CD4-positive, CD25-positive, alpha-beta regulatory T cell (primary cell): ENCODE measurements at regions not wholly inside any gene's neighbourhood (a gene's known extent, or its start where the extent isn't known, plus 50 kb on each side); places are given as distances from the start of the nearest gene placed in this dataset.

ENCODE experiments used
- ATAC-seq, 2 donors: fragments of 150-1000 bp; cut with Tn5 transposase; one replicate each; pipeline ENCODE4 v1.10.0; 2021; ENCODE audit warnings: low read depth in 2 of 2, moderate number of reproducible peaks in 2 of 2, moderate library complexity in 1 of 2
- DNase-seq, 3 donors: peaks; one replicate each; pipeline versions ENCODE4 v3.0.0 to v3.0.0-alpha.2; 2012 to 2022; ENCODE audit warnings: mixed read lengths in 1 of 3
- H3K27ac ChIP-seq: one replicate; pipeline ENCODE4 v1.7.0; 2013; ENCODE audit warnings: mild to moderate bottlenecking, low read length; ENCODE audit not compliant: insufficient read depth, poor library complexity, severe bottlenecking
- H3K27me3 ChIP-seq: one replicate; pipeline ENCODE4 v1.7.0; 2013; ENCODE audit warnings: low read length; ENCODE audit not compliant: control insufficient read depth, insufficient read depth
- H3K36me3 ChIP-seq: one replicate; pipeline ENCODE4 v1.7.0; 2013; ENCODE audit warnings: mild to moderate bottlenecking, low read length, moderate library complexity; ENCODE audit not compliant: control insufficient read depth, insufficient read depth
- H3K4me1 ChIP-seq: 2 replicates; pipeline ENCODE4 v1.7.0; 2013; ENCODE audit warnings: mild to moderate bottlenecking, low read length; ENCODE audit not compliant: insufficient read depth, control insufficient read depth, poor library complexity, severe bottlenecking
- H3K4me3 ChIP-seq: one replicate; pipeline ENCODE4 v1.7.0; 2013; ENCODE audit warnings: low read depth, mild to moderate bottlenecking, low read length, moderate library complexity
- H3K9me3 ChIP-seq, 2 experiments: 1 replicate in 1 of 2; 2 replicates in 1 of 2; pipeline ENCODE4 v1.7.0; 2013; ENCODE audit warnings: low read length in 2 of 2, mild to moderate bottlenecking in 1 of 2, moderate library complexity in 1 of 2; ENCODE audit not compliant: control insufficient read depth in 2 of 2
- H3K27ac Mint-ChIP-seq, 3 donors: one replicate each; pipeline ENCODE4 v1.8.0; 2020 to 2022; ENCODE audit warnings: mild to moderate bottlenecking in 3 of 3, mixed read lengths in 3 of 3, moderate library complexity in 2 of 3
- H3K27me3 Mint-ChIP-seq: one replicate; pipeline ENCODE4 v1.8.0; 2022; ENCODE audit warnings: mild to moderate bottlenecking, mixed read lengths
- H3K36me3 Mint-ChIP-seq: one replicate; pipeline ENCODE4 v1.8.0; 2020; ENCODE audit warnings: mixed read lengths
- H3K4me1 Mint-ChIP-seq, 4 donors: one replicate each; pipeline ENCODE4 v1.8.0; 2020 to 2022; ENCODE audit warnings: mixed read lengths in 4 of 4, mild to moderate bottlenecking in 1 of 4
- H3K4me3 Mint-ChIP-seq, 4 donors: one replicate each; pipeline ENCODE4 v1.8.0; 2020 to 2022; ENCODE audit warnings: mild to moderate bottlenecking in 4 of 4, mixed read lengths in 4 of 4, moderate library complexity in 3 of 4
- H3K9me3 Mint-ChIP-seq, 7 donors: one replicate each; pipeline ENCODE4 v1.8.0; 2020 to 2022; ENCODE audit warnings: mixed read lengths in 7 of 7, mild to moderate bottlenecking in 3 of 7, moderate library complexity in 2 of 7

DNA sequence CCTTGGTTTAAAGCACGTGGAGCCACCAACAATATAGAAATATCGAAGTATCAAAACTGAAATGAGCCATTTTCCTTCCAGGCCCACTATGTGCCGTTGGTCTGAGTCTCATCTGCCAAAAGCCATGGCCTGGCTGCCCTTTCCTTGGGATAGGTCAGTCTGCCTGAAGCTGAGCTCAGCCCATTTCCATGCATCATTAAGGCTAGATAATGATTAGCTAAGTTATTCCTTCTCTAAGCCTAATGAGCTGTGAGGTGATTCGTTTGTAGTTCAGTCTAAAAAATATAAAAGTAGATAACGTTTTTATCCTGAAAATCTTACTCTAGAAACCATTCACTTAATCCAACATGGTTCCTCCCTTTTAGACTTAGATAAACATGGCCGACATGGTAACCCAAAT, 936.2 kb upstream of the LCORL start:
- Histone ChIP-seq H3K27ac (no peak overlapping the region), H3K27me3 (no peaks in the 10 kb centered on the region), H3K4me1 (no peaks in the 10 kb centered on the region), H3K4me3 (no peak overlapping the region), H3K36me3 (no peaks in the 10 kb centered on the region), H3K9me3 (no peaks in the 10 kb centered on the region)
- Mint-ChIP-seq H3K9me3 (peaks cover 2 to 36% (median 6%) of the 10 kb centered on the region in 7 donors), H3K27ac (no peak overlapping the region), H3K4me3 (no peak overlapping the region), H3K4me1 (no peaks in the 10 kb centered on the region), H3K36me3 (no peaks in the 10 kb centered on the region), H3K27me3 (no peaks in the 10 kb centered on the region)
- ATAC-seq (no peak), DNase-seq (no peak)

DNA sequence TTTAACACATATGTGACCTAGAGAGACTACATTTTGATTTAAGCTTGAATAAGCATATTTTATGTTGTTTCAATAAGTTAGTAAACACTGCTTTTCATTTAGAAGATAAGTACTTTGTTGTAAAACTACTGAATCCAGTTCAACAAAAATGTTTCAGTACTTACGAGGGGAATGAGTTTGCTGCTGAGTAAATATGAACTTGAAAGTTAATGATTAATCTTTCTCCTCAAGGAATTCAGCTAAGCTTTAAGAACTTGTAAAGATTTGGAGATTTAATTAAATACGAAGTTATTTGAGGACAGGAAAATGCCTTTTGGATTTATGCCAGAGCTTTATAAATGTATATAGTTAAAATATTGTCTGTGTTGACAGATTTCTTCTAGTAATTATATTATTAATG, 933.0 kb upstream of the LCORL start:
- DNase-seq, result no peak
- Mint-ChIP-seq H3K27me3 (no peaks in the 10 kb centered on the region), H3K9me3 (peaks cover 0 to 29% (median 5%) of the 10 kb centered on the region in 7 donors), H3K36me3 (no peaks in the 10 kb centered on the region), H3K4me1 (no peaks in the 10 kb centered on the region), H3K4me3 (no peak overlapping the region), H3K27ac (no peak overlapping the region)
- no peak for ATAC-seq
- no peak overlapping the region for H3K27ac ChIP-seq
- no peaks in the 10 kb centered on the region for H3K36me3 ChIP-seq
- H3K9me3 ChIP-seq, result no peaks in the 10 kb centered on the region
- no peaks in the 10 kb centered on the region for H3K4me1 ChIP-seq
- H3K4me3 ChIP-seq, result no peak overlapping the region
- no peaks in the 10 kb centered on the region for H3K27me3 ChIP-seq

DNA sequence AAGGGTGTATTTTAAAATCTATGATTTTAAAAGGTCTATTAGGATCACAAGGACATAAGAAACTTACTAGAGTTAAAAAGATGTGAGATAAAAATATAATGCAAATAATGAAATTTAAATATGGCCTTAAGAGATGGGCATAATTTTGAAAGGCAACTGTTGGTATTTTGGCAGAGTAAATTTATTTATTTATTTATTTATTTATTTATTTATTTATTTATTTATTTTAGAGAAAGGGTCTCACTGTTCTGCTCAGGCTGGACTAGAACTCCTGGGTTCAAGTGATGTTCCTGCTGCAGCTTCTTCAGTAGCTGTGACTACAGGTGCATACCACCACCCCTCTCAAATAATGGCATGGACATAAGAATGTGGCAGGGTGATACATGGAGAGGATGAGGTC, 932.1 kb upstream of the LCORL start:
- Histone ChIP-seq H3K4me1 (no peaks in the 10 kb centered on the region), H3K27ac (no peak overlapping the region), H3K36me3 (no peaks in the 10 kb centered on the region), H3K9me3 (no peaks in the 10 kb centered on the region), H3K4me3 (no peak overlapping the region), H3K27me3 (no peaks in the 10 kb centered on the region)
- no peak for ATAC-seq
- no peaks in the 10 kb centered on the region for H3K4me1 Mint-ChIP-seq
- DNase-seq, result no peak
- H3K27me3 Mint-ChIP-seq, result no peaks in the 10 kb centered on the region
- no peak overlapping the region for H3K27ac Mint-ChIP-seq
- no peak overlapping the region for H3K4me3 Mint-ChIP-seq
- H3K36me3 Mint-ChIP-seq, result no peaks in the 10 kb centered on the region
- H3K9me3 Mint-ChIP-seq, result peaks cover 0 to 23% (median 3%) of the 10 kb centered on the region in 7 donors

DNA sequence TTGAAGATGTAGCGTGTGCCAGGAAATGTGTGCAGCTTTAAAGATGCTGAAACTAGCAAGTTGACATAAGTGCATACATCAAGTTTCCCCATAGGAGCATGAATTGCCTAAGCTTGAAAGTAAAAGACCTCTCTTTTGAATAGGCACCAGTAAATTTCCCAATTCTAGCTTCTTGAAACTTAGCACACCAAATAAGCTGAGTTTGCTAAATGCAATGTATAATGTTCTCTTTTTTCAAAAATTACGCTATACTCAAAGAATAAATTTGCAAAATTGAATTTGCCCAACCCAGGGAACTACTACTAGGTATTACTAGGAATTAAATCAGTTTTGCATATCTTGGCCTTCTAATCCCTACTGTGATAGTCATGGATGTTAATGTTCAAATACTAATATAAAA, 923.9 kb upstream of the LCORL start:
- no peak for ATAC-seq

DNA sequence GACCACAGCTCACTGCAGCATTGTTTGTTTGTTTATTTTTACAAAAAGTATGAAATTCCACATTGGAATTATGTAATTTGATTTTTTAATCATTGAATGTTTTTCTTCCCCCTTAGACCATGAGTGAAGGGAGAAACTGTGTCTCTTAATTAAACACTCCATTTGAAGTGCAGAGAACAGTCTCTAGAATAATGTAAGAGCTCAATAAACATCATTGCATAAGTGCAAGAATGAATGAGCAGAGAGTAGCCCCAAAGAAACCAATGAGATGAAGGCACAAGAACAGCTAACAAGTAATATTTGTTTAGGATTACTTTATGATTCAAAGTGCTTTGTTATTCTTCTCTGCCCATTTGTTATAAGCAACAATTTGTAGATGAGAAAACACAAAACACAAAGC, 921.3 kb upstream of the LCORL start:
- ATAC-seq, result no peak
- Mint-ChIP-seq H3K36me3 (no peaks in the 10 kb centered on the region), H3K27me3 (no peaks in the 10 kb centered on the region), H3K27ac (no peak overlapping the region), H3K4me1 (no peaks in the 10 kb centered on the region), H3K9me3 (peaks cover 0 to 24% (median 9%) of the 10 kb centered on the region in 7 donors), H3K4me3 (no peak overlapping the region)
- H3K27ac ChIP-seq, result no peak overlapping the region
- no peaks in the 10 kb centered on the region for H3K27me3 ChIP-seq
- no peaks in the 10 kb centered on the region for H3K9me3 ChIP-seq
- no peak overlapping the region for H3K4me3 ChIP-seq
- no peaks in the 10 kb centered on the region for H3K36me3 ChIP-seq
- no peak for DNase-seq
- no peaks in the 10 kb centered on the region for H3K4me1 ChIP-seq

More for the DNA sequence above, 923.9 kb upstream of the LCORL start:
- DNase-seq, result no peak
- Histone ChIP-seq H3K27ac (no peak overlapping the region), H3K4me3 (no peak overlapping the region), H3K36me3 (no peaks in the 10 kb centered on the region), H3K27me3 (no peaks in the 10 kb centered on the region), H3K9me3 (no peaks in the 10 kb centered on the region), H3K4me1 (no peaks in the 10 kb centered on the region)
- Mint-ChIP-seq H3K9me3 (peaks cover 2 to 18% (median 7%) of the 10 kb centered on the region in 7 donors), H3K27me3 (no peaks in the 10 kb centered on the region), H3K4me1 (no peaks in the 10 kb centered on the region), H3K4me3 (no peak overlapping the region), H3K27ac (no peak overlapping the region), H3K36me3 (no peaks in the 10 kb centered on the region)

DNA sequence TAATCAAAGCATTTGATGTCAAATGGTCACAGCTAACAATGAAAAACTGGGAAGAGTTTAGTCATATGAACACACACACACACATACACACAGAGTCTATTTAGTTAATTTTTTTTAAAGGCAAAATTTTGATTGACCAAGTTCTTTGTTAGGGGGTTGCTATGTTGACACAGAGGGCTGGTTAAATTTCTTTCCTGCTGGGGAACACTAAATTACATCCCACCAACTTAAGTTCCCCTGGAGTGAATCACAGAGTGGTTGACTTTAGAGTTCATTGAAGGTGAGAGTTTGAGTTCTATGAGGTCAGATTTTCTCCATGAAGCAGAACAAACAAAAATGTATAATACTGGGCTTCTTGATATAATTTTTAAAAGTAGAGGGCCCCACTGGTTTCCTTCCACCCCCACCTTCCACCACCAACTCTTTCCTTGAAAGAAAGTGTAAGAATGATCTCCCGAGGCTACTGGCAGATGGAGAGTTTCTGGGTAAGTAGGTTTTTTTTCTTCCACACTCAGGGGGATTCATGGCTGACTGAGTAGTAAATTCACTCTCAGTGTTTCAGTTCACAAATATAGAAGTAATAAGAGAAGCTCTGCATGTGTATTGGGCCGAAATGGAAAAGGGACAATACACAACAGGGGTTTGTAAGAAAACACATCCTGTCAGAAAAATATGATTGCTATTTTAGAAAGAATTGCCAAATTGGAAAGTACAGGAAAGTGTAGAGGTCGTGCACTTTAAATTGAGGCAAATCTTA, 917.0 kb upstream of the LCORL start:
- H3K27me3 Mint-ChIP-seq, result no peaks in the 10 kb centered on the region
- ATAC-seq (no peak), DNase-seq (no peak)
- Histone ChIP-seq H3K4me3 (no peak overlapping the region), H3K27ac (no peak overlapping the region), H3K36me3 (no peaks in the 10 kb centered on the region), H3K9me3 (no peaks in the 10 kb centered on the region), H3K27me3 (no peaks in the 10 kb centered on the region), H3K4me1 (no peaks in the 10 kb centered on the region)
- H3K36me3 Mint-ChIP-seq, result no peaks in the 10 kb centered on the region
- no peak overlapping the region for H3K4me3 Mint-ChIP-seq
- H3K27ac Mint-ChIP-seq, result no peak overlapping the region
- no peaks in the 10 kb centered on the region for H3K4me1 Mint-ChIP-seq
- H3K9me3 Mint-ChIP-seq, result peaks cover 5 to 33% (median 10%) of the 10 kb centered on the region in 7 donors

DNA sequence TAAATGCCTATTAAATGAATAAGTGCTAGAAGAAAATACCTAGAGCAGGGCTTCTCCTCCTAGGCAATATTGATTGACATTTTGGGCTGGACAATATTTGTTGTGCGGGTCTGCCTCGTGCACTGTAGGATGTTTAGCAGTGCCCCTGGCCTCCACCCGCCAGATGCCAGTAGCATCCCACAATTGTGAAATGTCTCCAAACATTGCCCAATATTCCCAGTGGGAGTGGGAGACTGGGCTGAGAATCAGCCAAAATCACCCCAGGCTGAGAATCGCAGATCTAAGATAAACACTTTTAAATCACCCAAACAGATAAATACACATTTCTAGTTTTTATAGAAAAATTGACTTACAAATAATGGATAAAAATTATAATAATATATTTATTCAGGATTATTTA, 916.2 kb upstream of the LCORL start:
- no peak overlapping the region for H3K4me3 ChIP-seq
- no peaks in the 10 kb centered on the region for H3K4me1 ChIP-seq
- Mint-ChIP-seq H3K9me3 (peaks cover 4 to 35% (median 10%) of the 10 kb centered on the region in 7 donors), H3K4me3 (no peak overlapping the region), H3K4me1 (no peaks in the 10 kb centered on the region), H3K36me3 (no peaks in the 10 kb centered on the region), H3K27me3 (no peaks in the 10 kb centered on the region), H3K27ac (no peak overlapping the region)
- ATAC-seq (no peak), DNase-seq (no peak)
- H3K27me3 ChIP-seq, result no peaks in the 10 kb centered on the region
- no peak overlapping the region for H3K27ac ChIP-seq
- no peaks in the 10 kb centered on the region for H3K9me3 ChIP-seq
- H3K36me3 ChIP-seq, result no peaks in the 10 kb centered on the region

DNA sequence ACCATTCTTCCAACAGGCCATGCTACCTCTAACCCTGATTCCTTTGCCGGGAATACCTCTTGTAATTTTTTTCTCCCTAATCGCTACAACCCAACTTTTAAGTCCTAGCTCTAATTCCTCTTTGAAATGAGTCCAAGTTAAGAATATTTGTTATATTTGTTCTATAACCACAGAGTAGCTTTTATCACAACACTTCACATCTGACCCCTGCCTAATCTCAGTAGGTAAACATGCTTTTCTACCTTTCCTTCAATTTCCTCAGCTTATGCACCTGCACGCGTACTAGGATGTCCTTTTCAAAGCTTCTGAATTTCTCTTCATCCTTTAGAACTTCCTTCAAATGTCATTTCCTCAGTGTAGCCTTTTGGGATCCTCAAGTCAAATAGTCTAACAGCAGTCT, 915.5 kb upstream of the LCORL start:
- Histone ChIP-seq H3K9me3 (no peaks in the 10 kb centered on the region), H3K4me3 (no peak overlapping the region), H3K27ac (no peak overlapping the region), H3K27me3 (no peaks in the 10 kb centered on the region), H3K4me1 (no peaks in the 10 kb centered on the region), H3K36me3 (no peaks in the 10 kb centered on the region)
- Mint-ChIP-seq H3K36me3 (no peaks in the 10 kb centered on the region), H3K27ac (no peak overlapping the region), H3K9me3 (peaks cover 4 to 33% (median 10%) of the 10 kb centered on the region in 7 donors), H3K4me1 (no peaks in the 10 kb centered on the region), H3K4me3 (no peak overlapping the region), H3K27me3 (no peaks in the 10 kb centered on the region)
- no peak for ATAC-seq
- no peak for DNase-seq
